Caco-2 (cell line): ENCODE measurements at regions not wholly inside any gene's neighbourhood (a gene's known extent, or its start where the extent isn't known, plus 50 kb on each side); places are given as distances from the start of the nearest gene placed in this dataset.

Experiments used
- BruUV-seq: library from RNA; stranded (reverse); fragments of 400-500 nt; replicated peaks from 2 replicates; lab custom pipeline; 2021; lab: Mats Ljungman, UMichigan
- CTCF ChIA-PET: fragments of 300-600 bp; sonication (Branson Sonifier 250); formaldehyde crosslinking; loops from one replicate; lab custom pipeline; 2022; ENCODE audit warnings: antibody characterized with exemption; lab: Charles Lee
- POLR2A ChIA-PET: fragments of 300-600 bp; sonication (Branson Sonifier 250); formaldehyde crosslinking; loops from one replicate; lab custom pipeline; 2022; ENCODE audit warnings: antibody characterized with exemption; lab: Charles Lee
- DNase-seq, 2 experiments: peaks; one replicate each; pipeline versions ENCODE4 v3.0.0 to v3.0.0-alpha.2; 2020 to 2022
- H3K27me3 ChIP-seq: replicated peaks from 2 replicates; pipeline ENCODE4 v1.6.0; 2011; ENCODE audit warnings: low read length; ENCODE audit not compliant: control insufficient read depth, insufficient read depth
- H3K36me3 ChIP-seq: 2 replicates; pipeline ENCODE4 v1.5.1; 2011; ENCODE audit warnings: low read length; ENCODE audit not compliant: control insufficient read depth, insufficient read depth
- H3K4me1 ChIP-seq: fragments of 250-450 bp; sonication (Bioruptor Pico); 2 replicates; pipeline ENCODE4 v1.5.1; 2020; ENCODE audit warnings: mild to moderate bottlenecking
- H3K4me3 ChIP-seq: 2 replicates; pipeline ENCODE4 v1.5.1; 2011; ENCODE audit warnings: low read depth, mild to moderate bottlenecking, control low read depth, low read length
- H3K9me3 ChIP-seq: fragments of 250-450 bp; sonication (Bioruptor Pico); 2 replicates; pipeline ENCODE4 v1.5.1; 2020; ENCODE audit warnings: mild to moderate bottlenecking, moderate library complexity
- H3K27ac Mint-ChIP-seq: one replicate; pipeline ENCODE4 v1.8.0; 2022; ENCODE audit warnings: mixed read lengths; ENCODE audit not compliant: unreplicated experiment
- H3K27me3 Mint-ChIP-seq: one replicate; pipeline ENCODE4 v1.8.0; 2022; ENCODE audit warnings: mixed read lengths; ENCODE audit not compliant: insufficient read depth, unreplicated experiment
- H3K36me3 Mint-ChIP-seq: one replicate; pipeline ENCODE4 v1.8.0; 2022; ENCODE audit warnings: mild to moderate bottlenecking, mixed read lengths; ENCODE audit not compliant: insufficient read depth, unreplicated experiment
- H3K4me1 Mint-ChIP-seq: one replicate; pipeline ENCODE4 v1.8.0; 2022; ENCODE audit warnings: low read depth, mixed read lengths; ENCODE audit not compliant: unreplicated experiment
- H3K4me3 Mint-ChIP-seq: one replicate; pipeline ENCODE4 v1.8.0; 2022; ENCODE audit warnings: mild to moderate bottlenecking, moderate library complexity, mixed read lengths; ENCODE audit not compliant: unreplicated experiment
- H3K9me3 Mint-ChIP-seq: one replicate; pipeline ENCODE4 v1.8.0; 2022; ENCODE audit warnings: mixed read lengths; ENCODE audit not compliant: unreplicated experiment
- CTCF ChIP-seq, 2 experiments: fragments of 200-600 bp in 1 of 2; IDR thresholded peaks; 1 replicate in 1 of 2; 2 replicates in 1 of 2; pipeline versions ENCODE4 v1.5.1 to v1.8.0; 2011 to 2022; ENCODE audit warnings: antibody characterized with exemption in 1 of 2, control low read depth in 1 of 2, inconsistent platforms in 1 of 2, low read depth in 1 of 2, low read length in 1 of 2, mild to moderate bottlenecking in 1 of 2, moderate library complexity in 1 of 2; ENCODE audit not compliant: insufficient read depth in 1 of 2, severe bottlenecking in 1 of 2, unreplicated experiment in 1 of 2
- intact Hi-C: fragments of 100-400 bp; cut with micrococcal nuclease; formaldehyde crosslinking; loops from one replicate; pipeline ENCODE4 v1.10.0; 2022; ENCODE audit not compliant: unreplicated experiment

- no peaks in the 10 kb centered on the region for H3K9me3 Mint-ChIP-seq
- H3K36me3 Mint-ChIP-seq, result no peaks in the 10 kb centered on the region
- no peaks in the 10 kb centered on the region for H3K9me3 ChIP-seq
- no TSS peak for BruUV-seq
- H3K4me1 ChIP-seq, result no peaks in the 10 kb centered on the region
- peaks cover 13% of the 10 kb centered on the region for H3K27me3 Mint-ChIP-seq
- H3K4me3 ChIP-seq, result no peak overlapping the region
- H3K27ac Mint-ChIP-seq, result no peak overlapping the region
- no peak for TF ChIP-seq CTCF (IDR thresholded peaks at IDR 0.05; ENCODE audit: insufficient read depth in 1 of 2, low read depth in 1 of 2, low read length in 1 of 2, severe bottlenecking in 1 of 2, unreplicated experiment in 1 of 2)
- ChIA-PET CTCF (no interaction called here), POLR2A (no interaction called here)
- intact Hi-C loops, result no loop called here
- no peaks in the 10 kb centered on the region for H3K36me3 ChIP-seq
- H3K4me3 Mint-ChIP-seq, result no peak overlapping the region
- DNase-seq, result no peak
- H3K27me3 ChIP-seq, result peaks cover 3% of the 10 kb centered on the region; the same call in 1 of the 2 replicates
- H3K4me1 Mint-ChIP-seq, result no peaks in the 10 kb centered on the region
Observed at GRCh38 chr6:40642190-40642589, 55.0 kb upstream of the LRFN2 start.

- Mint-ChIP-seq H3K4me3 (no peak overlapping the region), H3K27ac (no peak overlapping the region), H3K9me3 (no peaks in the 10 kb centered on the region), H3K27me3 (peaks cover 12% of the 10 kb centered on the region), H3K36me3 (no peaks in the 10 kb centered on the region), H3K4me1 (no peaks in the 10 kb centered on the region)
- TF ChIP-seq CTCF (IDR thresholded peaks at IDR 0.05; ENCODE audit: insufficient read depth in 1 of 2, low read depth in 1 of 2, low read length in 1 of 2, severe bottlenecking in 1 of 2, unreplicated experiment in 1 of 2), result no peak
- Histone ChIP-seq H3K9me3 (no peaks in the 10 kb centered on the region), H3K4me3 (no peak overlapping the region), H3K4me1 (no peaks in the 10 kb centered on the region), H3K36me3 (no peaks in the 10 kb centered on the region), H3K27me3 (peaks cover 3% of the 10 kb centered on the region; the same call in 1 of the 2 replicates)
- BruUV-seq, result no TSS peak
- DNase-seq, result no peak
- intact Hi-C loops, result no loop called here
- CTCF ChIA-PET, result no interaction called here
- POLR2A ChIA-PET, result no interaction called here
Observed at GRCh38 chr6:40640599-40641227, 53.5 kb upstream of the LRFN2 start.
